ENCODE measurements at regions not wholly inside any gene's neighbourhood (a gene's known extent, or its start where the extent isn't known, plus 50 kb on each side); places are given as distances from the start of the nearest gene placed in this dataset.

DNA sequence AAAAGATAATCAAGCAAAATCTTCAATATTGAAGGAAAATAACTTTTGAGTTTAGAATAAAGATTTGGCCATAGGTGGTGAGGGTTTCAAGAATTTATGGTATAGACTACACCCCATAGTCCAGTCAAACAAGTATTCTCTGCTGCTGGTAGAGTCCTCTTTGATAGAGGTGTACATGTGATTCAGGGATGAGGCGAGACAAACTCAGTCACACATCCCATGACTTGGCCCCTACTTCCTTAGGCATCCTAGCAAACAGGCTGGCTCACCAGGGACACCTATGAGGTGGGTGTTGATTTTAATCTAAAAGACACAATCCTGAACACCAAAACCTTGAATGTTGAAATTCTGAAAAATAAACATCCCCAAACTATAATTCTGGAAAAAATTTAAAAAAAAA, 78.1 kb upstream of the SLC25A13 start:
- no peaks in the 10 kb centered on the region for H3K36me3 ChIP-seq (ENCODE audit: insufficient read depth, low read length)
- H4K20me1 ChIP-seq (ENCODE audit: insufficient read depth, low read length) = no peaks in the 10 kb centered on the region
- TF ChIP-seq CTCF (IDR thresholded peaks at IDR 0.05; ENCODE audit: low read length) (no peak), EZH2 (IDR thresholded peaks at IDR 0.05; ENCODE audit: borderline replicate concordance, low read length) (no peak)
- H3K4me3 ChIP-seq (ENCODE audit: low read depth, low read length, poor library complexity, severe bottlenecking) = no peak overlapping the region
- no peak overlapping the region for H3K4me2 ChIP-seq (ENCODE audit: low read length)
- no peak overlapping the region for H3K27ac ChIP-seq (ENCODE audit: low read depth, low read length, poor library complexity, severe bottlenecking)
- no peak overlapping the region for H3K9ac ChIP-seq (ENCODE audit: low read length)
- no peaks in the 10 kb centered on the region for H3K4me1 ChIP-seq (ENCODE audit: insufficient read depth, low read length, severe bottlenecking)
- no peaks in the 10 kb centered on the region for H3K9me3 ChIP-seq (ENCODE audit: low read length)
- H3K9me2 ChIP-seq (ENCODE audit: low read depth, low read length) = no peaks in the 10 kb centered on the region
- H3F3A ChIP-seq (ENCODE audit: insufficient read depth, low read length) = no peaks in the 10 kb centered on the region
- no peak overlapping the region for H2AFZ ChIP-seq (ENCODE audit: low read length)
- H3K27me3 ChIP-seq (ENCODE audit: insufficient read depth, low read length) = no peaks in the 10 kb centered on the region; the same call in 1 of the 2 replicates
- H3K79me2 ChIP-seq (ENCODE audit: insufficient read depth, low read length) = no peaks in the 10 kb centered on the region

GRCh38 chr7:96397936-96398598, 76.2 kb upstream of the SLC25A13 start:
- no peaks in the 10 kb centered on the region for H4K20me1 ChIP-seq (ENCODE audit: insufficient read depth, low read length)
- H3K9me2 ChIP-seq (ENCODE audit: low read depth, low read length) = no peaks in the 10 kb centered on the region
- no peak overlapping the region for H2AFZ ChIP-seq (ENCODE audit: low read length)
- H3K4me1 ChIP-seq (ENCODE audit: insufficient read depth, low read length, severe bottlenecking) = no peaks in the 10 kb centered on the region
- no peak overlapping the region for H3K4me3 ChIP-seq (ENCODE audit: low read depth, low read length, poor library complexity, severe bottlenecking)
- no peaks in the 10 kb centered on the region for H3F3A ChIP-seq (ENCODE audit: insufficient read depth, low read length)
- H3K79me2 ChIP-seq (ENCODE audit: insufficient read depth, low read length) = no peaks in the 10 kb centered on the region
- no peaks in the 10 kb centered on the region for H3K9me3 ChIP-seq (ENCODE audit: low read length)
- no peak overlapping the region for H3K4me2 ChIP-seq (ENCODE audit: low read length)
- no peak overlapping the region for H3K9ac ChIP-seq (ENCODE audit: low read length)
- no peak overlapping the region for H3K27ac ChIP-seq (ENCODE audit: low read depth, low read length, poor library complexity, severe bottlenecking)
- no peaks in the 10 kb centered on the region for H3K36me3 ChIP-seq (ENCODE audit: insufficient read depth, low read length)
- no peaks in the 10 kb centered on the region; the same call in 1 of the 2 replicates for H3K27me3 ChIP-seq (ENCODE audit: insufficient read depth, low read length)
- no peak for TF ChIP-seq EZH2 (IDR thresholded peaks at IDR 0.05; ENCODE audit: borderline replicate concordance, low read length)
- no peak for TF ChIP-seq CTCF (IDR thresholded peaks at IDR 0.05; ENCODE audit: low read length)

GRCh38 chr7:96388620-96389383, 66.9 kb upstream of the SLC25A13 start:
- no peaks in the 10 kb centered on the region for H3K79me2 ChIP-seq (ENCODE audit: insufficient read depth, low read length)
- no peak overlapping the region for H3K4me2 ChIP-seq (ENCODE audit: low read length)
- no peak overlapping the region for H3K9ac ChIP-seq (ENCODE audit: low read length)
- no peak overlapping the region for H3K4me3 ChIP-seq (ENCODE audit: low read depth, low read length, poor library complexity, severe bottlenecking)
- H3K9me3 ChIP-seq (ENCODE audit: low read length) = no peaks in the 10 kb centered on the region
- H3F3A ChIP-seq (ENCODE audit: insufficient read depth, low read length) = no peaks in the 10 kb centered on the region
- no peaks in the 10 kb centered on the region for H4K20me1 ChIP-seq (ENCODE audit: insufficient read depth, low read length)
- H3K9me2 ChIP-seq (ENCODE audit: low read depth, low read length) = no peaks in the 10 kb centered on the region
- H3K27me3 ChIP-seq (ENCODE audit: insufficient read depth, low read length) = no peaks in the 10 kb centered on the region
- no peaks in the 10 kb centered on the region for H3K4me1 ChIP-seq (ENCODE audit: insufficient read depth, low read length, severe bottlenecking)
- no peak for TF ChIP-seq CTCF (IDR thresholded peaks at IDR 0.05; ENCODE audit: low read length)
- TF ChIP-seq EZH2 (IDR thresholded peaks at IDR 0.05; ENCODE audit: borderline replicate concordance, low read length) = no peak
- no peak overlapping the region for H2AFZ ChIP-seq (ENCODE audit: low read length)
- no peak overlapping the region for H3K27ac ChIP-seq (ENCODE audit: low read depth, low read length, poor library complexity, severe bottlenecking)
- no peaks in the 10 kb centered on the region for H3K36me3 ChIP-seq (ENCODE audit: insufficient read depth, low read length)

Data from OCI-LY1 (cell line).